Breast epithelium (tissue), 3 donors: ENCODE measurements at regions not wholly inside any gene's neighbourhood (a gene's known extent, or its start where the extent isn't known, plus 50 kb on each side); places are given as distances from the start of the nearest gene placed in this dataset.

Source experiments
- POLR2A ChIP-seq: fragments of 450-650 bp; IDR thresholded peaks from one replicate; pipeline ENCODE4 v1.6.1; 2016; ENCODE audit warnings: antibody characterized with exemption, mild to moderate bottlenecking, moderate library complexity
- TF ChIP-seq, protein P1 (sequence below), 3 donors: fragments of 450-650 bp; IDR thresholded peaks; one replicate each; pipeline ENCODE4 v1.5.1; 2016 to 2017; ENCODE audit warnings: antibody characterized with exemption in 3 of 3, mild to moderate bottlenecking in 3 of 3, moderate library complexity in 3 of 3

GRCh38 chr10:129078746-129079145, 388.3 kb upstream of the MGMT start:
- TF ChIP-seq, protein P1, sequence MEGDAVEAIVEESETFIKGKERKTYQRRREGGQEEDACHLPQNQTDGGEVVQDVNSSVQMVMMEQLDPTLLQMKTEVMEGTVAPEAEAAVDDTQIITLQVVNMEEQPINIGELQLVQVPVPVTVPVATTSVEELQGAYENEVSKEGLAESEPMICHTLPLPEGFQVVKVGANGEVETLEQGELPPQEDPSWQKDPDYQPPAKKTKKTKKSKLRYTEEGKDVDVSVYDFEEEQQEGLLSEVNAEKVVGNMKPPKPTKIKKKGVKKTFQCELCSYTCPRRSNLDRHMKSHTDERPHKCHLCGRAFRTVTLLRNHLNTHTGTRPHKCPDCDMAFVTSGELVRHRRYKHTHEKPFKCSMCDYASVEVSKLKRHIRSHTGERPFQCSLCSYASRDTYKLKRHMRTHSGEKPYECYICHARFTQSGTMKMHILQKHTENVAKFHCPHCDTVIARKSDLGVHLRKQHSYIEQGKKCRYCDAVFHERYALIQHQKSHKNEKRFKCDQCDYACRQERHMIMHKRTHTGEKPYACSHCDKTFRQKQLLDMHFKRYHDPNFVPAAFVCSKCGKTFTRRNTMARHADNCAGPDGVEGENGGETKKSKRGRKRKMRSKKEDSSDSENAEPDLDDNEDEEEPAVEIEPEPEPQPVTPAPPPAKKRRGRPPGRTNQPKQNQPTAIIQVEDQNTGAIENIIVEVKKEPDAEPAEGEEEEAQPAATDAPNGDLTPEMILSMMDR (IDR thresholded peaks at IDR 0.05): no peak
- TF ChIP-seq POLR2A: no peak
